ENCODE measurements at regions not wholly inside any gene's neighbourhood (a gene's known extent, or its start where the extent isn't known, plus 50 kb on each side); places are given as distances from the start of the nearest gene placed in this dataset.

GRCh38 chr16:9408297-9408878 is 316.9 kb downstream of the HAPSTR1 start:
- no TSS peak for BruUV-seq (replicated peaks)
- intact Hi-C loops (cut with micrococcal nuclease) = no loop called here

More at GRCh38 chr16:9408297-9408878, 316.9 kb downstream of the HAPSTR1 start:
- POLR2A ChIA-PET = no interaction called here
- Histone ChIP-seq H3K9me3 (replicated peaks; ENCODE audit: control insufficient read depth, insufficient read depth, low read length) (no peaks in the 10 kb centered on the region), H4K20me1 (replicated peaks; ENCODE audit: control insufficient read depth, extremely low read depth, insufficient read depth, low read length) (no peaks in the 10 kb centered on the region), H3K4me3 (replicated peaks in 1 of 3; ENCODE audit: insufficient read depth in 1 of 3, low read depth in 1 of 3, low read length in 3 of 3) (no peak overlapping the region), H3K4me2 (ENCODE audit: insufficient read depth, low read length) (no peak overlapping the region), H3K4me1 (ENCODE audit: control insufficient read depth, extremely low read depth, insufficient read depth, low read length) (no peaks in the 10 kb centered on the region), H3K9me1 (replicated peaks; ENCODE audit: control insufficient read depth, extremely low read depth, insufficient read depth, low read length) (no peaks in the 10 kb centered on the region), H3K9ac (replicated peaks; ENCODE audit: extremely low read depth, insufficient read depth, low read length) (no peak overlapping the region), H2AFZ (ENCODE audit: low read depth, low read length) (no peak overlapping the region), H3K27me3 (ENCODE audit: control insufficient read depth in 2 of 2, insufficient read depth in 2 of 2, low read length in 2 of 2) (no peaks in the 10 kb centered on the region), H3K36me3 (ENCODE audit: control insufficient read depth in 2 of 2, extremely low read depth in 1 of 2, insufficient read depth in 2 of 2, low read length in 2 of 2) (no peaks in the 10 kb centered on the region), H3K27ac (ENCODE audit: insufficient read depth, low read depth, low read length) (no peak overlapping the region), H3K79me2 (ENCODE audit: control insufficient read depth, insufficient read depth, low read length) (no peaks in the 10 kb centered on the region)
- CTCF ChIA-PET = no interaction called here
- DNase-seq (ENCODE audit: low read depth, low spot score) (no peak), FAIRE-seq (no peak)
- dilution Hi-C loops (cut with MboI; ENCODE audit: extremely low pct_ligation_motif_present, low sequenced_read_pairs) = no loop called here
- TF ChIP-seq FOS (IDR thresholded peaks at IDR 0.05; ENCODE audit: borderline replicate concordance, insufficient read depth, low read length) = no peak
- no peak for TF ChIP-seq MYC (IDR thresholded peaks at IDR 0.05; ENCODE audit: low read depth, low read length)
- TF ChIP-seq EZH2 (IDR thresholded peaks at IDR 0.05; ENCODE audit: borderline replicate concordance, low read depth, low read length, severe bottlenecking) = no peak
- TF ChIP-seq CTCF (IDR thresholded peaks at IDR 0.05; ENCODE audit: extremely low read depth in 1 of 2, insufficient read depth in 1 of 2, low read depth in 1 of 2, low read length in 2 of 2) = no peak
- no peak for TF ChIP-seq POLR2AphosphoS5 (IDR thresholded peaks at IDR 0.05; ENCODE audit: insufficient read depth, low read depth, low read length)
- no peak for TF ChIP-seq JUN (IDR thresholded peaks at IDR 0.05; ENCODE audit: borderline replicate concordance, insufficient read depth, insufficient read length, low read depth)
- TF ChIP-seq MAX (IDR thresholded peaks at IDR 0.05; ENCODE audit: insufficient read depth, insufficient read length) = no peak
- TF ChIP-seq POLR2A (IDR thresholded peaks at IDR 0.05; ENCODE audit: low read depth, low read length) = no peak
- no peak for TF ChIP-seq GATA2 (IDR thresholded peaks at IDR 0.05; ENCODE audit: insufficient read depth, insufficient read length, low read depth, low read length)
